ENCODE measurements at regions not wholly inside any gene's neighbourhood (a gene's known extent, or its start where the extent isn't known, plus 50 kb on each side); places are given as distances from the start of the nearest gene placed in this dataset.

- no peaks in the 10 kb centered on the region for H3K27me3 ChIP-seq (ENCODE audit: control insufficient read depth in 1 of 2, insufficient read depth in 2 of 2, low read length in 2 of 2)
Measured at GRCh38 chr13:81987677-81988357, 1646.9 kb upstream of the SPRY2 start.

DNA sequence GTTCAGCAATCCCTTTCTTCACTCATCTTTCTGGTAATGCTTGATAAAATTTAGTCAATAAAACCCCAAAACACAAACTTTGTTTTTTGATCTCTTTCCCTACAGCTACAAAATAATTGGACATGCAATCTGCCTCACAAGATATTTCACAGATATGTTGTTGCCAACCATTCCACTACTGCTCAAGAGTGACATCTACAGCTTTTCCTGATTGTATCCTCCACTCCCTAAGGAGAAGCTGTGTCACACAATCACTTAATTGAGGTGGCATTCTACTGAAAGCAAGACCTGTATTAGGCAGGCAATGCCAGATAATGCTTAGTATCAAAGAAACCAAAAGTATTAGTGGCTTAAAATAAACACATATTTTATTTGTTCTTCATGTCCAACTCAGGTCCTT, 1646.2 kb upstream of the SPRY2 start:
- Histone ChIP-seq H3K9ac (ENCODE audit: low read length) (no peak overlapping the region), H3K4me3 (ENCODE audit: low read depth in 1 of 2, low read length in 2 of 2) (no peak overlapping the region), H3K4me1 (ENCODE audit: insufficient read depth, low read length) (peaks cover 7% of the 10 kb centered on the region), H3K36me3 (ENCODE audit: insufficient read depth, low read length) (no peaks in the 10 kb centered on the region), H3K27me3 (ENCODE audit: control insufficient read depth in 1 of 2, insufficient read depth in 2 of 2, low read length in 2 of 2) (no peaks in the 10 kb centered on the region), H3K27ac (ENCODE audit: low read depth, low read length) (no peak overlapping the region), H3K9me3 (ENCODE audit: low read length) (no peaks in the 10 kb centered on the region)

More at GRCh38 chr13:81987677-81988357, 1646.9 kb upstream of the SPRY2 start:
- Histone ChIP-seq H3K9me3 (ENCODE audit: low read length) (no peaks in the 10 kb centered on the region), H3K4me1 (ENCODE audit: insufficient read depth, low read length) (peaks cover 7% of the 10 kb centered on the region), H3K9ac (ENCODE audit: low read length) (no peak overlapping the region), H3K27ac (ENCODE audit: low read depth, low read length) (no peak overlapping the region), H3K4me3 (ENCODE audit: low read depth in 1 of 2, low read length in 2 of 2) (no peak overlapping the region), H3K36me3 (ENCODE audit: insufficient read depth, low read length) (no peaks in the 10 kb centered on the region)

- Histone ChIP-seq H3K9ac (ENCODE audit: low read length) (no peak overlapping the region), H3K4me1 (ENCODE audit: insufficient read depth, low read length) (peaks cover 7% of the 10 kb centered on the region), H3K27me3 (ENCODE audit: control insufficient read depth in 1 of 2, insufficient read depth in 2 of 2, low read length in 2 of 2) (no peaks in the 10 kb centered on the region), H3K4me3 (ENCODE audit: low read depth in 1 of 2, low read length in 2 of 2) (no peak overlapping the region), H3K9me3 (ENCODE audit: low read length) (no peaks in the 10 kb centered on the region), H3K27ac (ENCODE audit: low read depth, low read length) (no peak overlapping the region), H3K36me3 (ENCODE audit: insufficient read depth, low read length) (no peaks in the 10 kb centered on the region)
Measured at GRCh38 chr13:81986308-81986707, 1645.4 kb upstream of the SPRY2 start.

- H3K27me3 ChIP-seq (ENCODE audit: control insufficient read depth in 1 of 2, insufficient read depth in 2 of 2, low read length in 2 of 2): no peaks in the 10 kb centered on the region
- no peaks in the 10 kb centered on the region for H3K36me3 ChIP-seq (ENCODE audit: insufficient read depth, low read length)
- no peak overlapping the region for H3K9ac ChIP-seq (ENCODE audit: low read length)
Measured at GRCh38 chr13:81957121-81957520, 1616.2 kb upstream of the SPRY2 start.

DNA sequence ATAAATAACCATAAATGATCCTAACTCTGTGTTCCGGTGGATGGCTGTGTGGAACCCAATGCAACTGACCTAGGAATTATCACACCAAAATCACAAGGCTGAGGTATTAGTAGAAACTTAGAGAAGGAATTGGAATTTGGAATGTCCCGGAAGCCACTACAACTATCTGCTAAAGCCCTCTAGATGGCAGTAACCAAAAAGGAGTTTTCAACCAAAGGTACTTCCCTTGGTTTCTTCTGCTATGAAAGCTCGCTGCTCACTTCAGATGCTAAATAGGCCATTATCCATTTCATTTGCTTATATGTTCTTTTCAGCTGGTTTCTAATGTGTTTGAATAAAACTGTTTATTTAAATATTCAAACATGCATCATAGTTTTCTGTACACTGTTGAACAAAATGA, 1589.1 kb upstream of the SPRY2 start:
- no peaks in the 10 kb centered on the region for H3K4me1 ChIP-seq (ENCODE audit: insufficient read depth, low read length)

More at GRCh38 chr13:81957121-81957520, 1616.2 kb upstream of the SPRY2 start:
- Histone ChIP-seq H3K4me1 (ENCODE audit: insufficient read depth, low read length) (no peaks in the 10 kb centered on the region), H3K4me3 (ENCODE audit: low read depth in 1 of 2, low read length in 2 of 2) (no peak overlapping the region), H3K27ac (ENCODE audit: low read depth, low read length) (no peak overlapping the region), H3K9me3 (ENCODE audit: low read length) (no peaks in the 10 kb centered on the region)

GRCh38 chr13:81927347-81927746, 1586.4 kb upstream of the SPRY2 start:
- H3K36me3 ChIP-seq (ENCODE audit: insufficient read depth, low read length): no peaks in the 10 kb centered on the region
- no peak overlapping the region for H3K27ac ChIP-seq (ENCODE audit: low read depth, low read length)
- H3K9me3 ChIP-seq (ENCODE audit: low read length): no peaks in the 10 kb centered on the region
- no peaks in the 10 kb centered on the region for H3K4me1 ChIP-seq (ENCODE audit: insufficient read depth, low read length)
- no peak overlapping the region for H3K4me3 ChIP-seq (ENCODE audit: low read depth in 1 of 2, low read length in 2 of 2)
- H3K9ac ChIP-seq (ENCODE audit: low read length): no peak overlapping the region
- H3K27me3 ChIP-seq (ENCODE audit: control insufficient read depth in 1 of 2, insufficient read depth in 2 of 2, low read length in 2 of 2): no peaks in the 10 kb centered on the region

More for the DNA sequence above, 1589.1 kb upstream of the SPRY2 start:
- Histone ChIP-seq H3K9ac (ENCODE audit: low read length) (no peak overlapping the region), H3K27me3 (ENCODE audit: control insufficient read depth in 1 of 2, insufficient read depth in 2 of 2, low read length in 2 of 2) (no peaks in the 10 kb centered on the region), H3K9me3 (ENCODE audit: low read length) (no peaks in the 10 kb centered on the region), H3K27ac (ENCODE audit: low read depth, low read length) (no peak overlapping the region), H3K4me3 (ENCODE audit: low read depth in 1 of 2, low read length in 2 of 2) (no peak overlapping the region), H3K36me3 (ENCODE audit: insufficient read depth, low read length) (no peaks in the 10 kb centered on the region)

- Histone ChIP-seq H3K9me3 (ENCODE audit: low read length) (no peaks in the 10 kb centered on the region), H3K4me3 (ENCODE audit: low read depth in 1 of 2, low read length in 2 of 2) (no peak overlapping the region), H3K36me3 (ENCODE audit: insufficient read depth, low read length) (no peaks in the 10 kb centered on the region), H3K27me3 (ENCODE audit: control insufficient read depth in 1 of 2, insufficient read depth in 2 of 2, low read length in 2 of 2) (no peaks in the 10 kb centered on the region), H3K9ac (ENCODE audit: low read length) (no peak overlapping the region), H3K27ac (ENCODE audit: low read depth, low read length) (no peak overlapping the region), H3K4me1 (ENCODE audit: insufficient read depth, low read length) (no peaks in the 10 kb centered on the region)
Measured at GRCh38 chr13:81917810-81918209, 1576.9 kb upstream of the SPRY2 start.

DNA sequence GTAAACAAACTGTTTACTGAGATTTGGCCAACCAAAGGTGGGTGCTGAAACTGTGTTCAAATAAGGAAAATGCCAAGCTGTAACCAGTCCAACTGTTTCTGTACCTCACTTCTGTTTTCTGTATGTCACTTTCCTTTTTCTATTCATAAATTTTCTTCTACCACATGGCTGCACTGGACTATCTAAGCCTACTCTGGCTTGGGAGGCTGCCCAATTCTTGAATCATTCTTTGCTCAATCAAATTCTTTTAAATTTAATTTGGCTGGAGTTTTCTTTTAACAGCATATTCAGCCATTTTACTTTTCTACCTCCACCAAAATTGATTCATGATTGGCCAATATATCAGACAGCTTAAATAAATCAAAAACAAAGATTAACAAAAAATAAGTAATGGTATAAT, 1575.5 kb upstream of the SPRY2 start:
- Histone ChIP-seq H3K9ac (ENCODE audit: low read length) (no peak overlapping the region), H3K9me3 (ENCODE audit: low read length) (no peaks in the 10 kb centered on the region), H3K36me3 (ENCODE audit: insufficient read depth, low read length) (no peaks in the 10 kb centered on the region), H3K4me3 (ENCODE audit: low read depth in 1 of 2, low read length in 2 of 2) (no peak overlapping the region), H3K4me1 (ENCODE audit: insufficient read depth, low read length) (no peaks in the 10 kb centered on the region), H3K27me3 (ENCODE audit: control insufficient read depth in 1 of 2, insufficient read depth in 2 of 2, low read length in 2 of 2) (no peaks in the 10 kb centered on the region), H3K27ac (ENCODE audit: low read depth, low read length) (no peak overlapping the region)

DNA sequence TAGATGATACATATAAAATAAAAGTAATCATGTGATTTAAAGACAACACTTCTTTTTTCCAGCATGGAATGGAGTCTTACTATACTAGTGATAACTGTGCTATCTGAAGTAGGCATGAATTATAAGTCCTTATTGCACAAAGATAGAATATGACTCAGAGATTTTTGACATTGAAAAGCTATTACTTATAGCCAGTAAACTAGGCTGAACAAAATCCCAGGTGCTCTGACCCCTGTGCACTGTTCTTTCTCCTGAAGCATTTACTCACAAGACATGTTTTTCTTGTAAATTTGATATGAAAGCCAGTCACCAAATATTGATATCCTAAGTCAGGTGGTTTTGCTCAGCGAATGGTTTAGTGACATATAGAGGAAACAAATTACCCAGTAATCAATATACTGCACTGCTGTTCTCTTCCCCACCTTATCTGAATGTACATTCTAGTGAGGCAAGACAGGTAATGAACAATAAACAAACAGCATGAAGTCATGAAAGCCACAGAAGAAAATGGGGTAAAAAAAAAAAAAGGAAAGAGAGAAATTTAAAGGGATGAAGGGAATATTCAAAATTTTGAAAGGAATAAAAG, 1567.0 kb upstream of the SPRY2 start:
- H3K27ac ChIP-seq (ENCODE audit: low read depth, low read length): no peak overlapping the region
- H3K9ac ChIP-seq (ENCODE audit: low read length): no peak overlapping the region
- no peak overlapping the region for H3K4me3 ChIP-seq (ENCODE audit: low read depth in 1 of 2, low read length in 2 of 2)
- H3K27me3 ChIP-seq (ENCODE audit: control insufficient read depth in 1 of 2, insufficient read depth in 2 of 2, low read length in 2 of 2): no peaks in the 10 kb centered on the region
- H3K4me1 ChIP-seq (ENCODE audit: insufficient read depth, low read length): no peaks in the 10 kb centered on the region
- H3K9me3 ChIP-seq (ENCODE audit: low read length): no peaks in the 10 kb centered on the region
- no peaks in the 10 kb centered on the region for H3K36me3 ChIP-seq (ENCODE audit: insufficient read depth, low read length)

DNA sequence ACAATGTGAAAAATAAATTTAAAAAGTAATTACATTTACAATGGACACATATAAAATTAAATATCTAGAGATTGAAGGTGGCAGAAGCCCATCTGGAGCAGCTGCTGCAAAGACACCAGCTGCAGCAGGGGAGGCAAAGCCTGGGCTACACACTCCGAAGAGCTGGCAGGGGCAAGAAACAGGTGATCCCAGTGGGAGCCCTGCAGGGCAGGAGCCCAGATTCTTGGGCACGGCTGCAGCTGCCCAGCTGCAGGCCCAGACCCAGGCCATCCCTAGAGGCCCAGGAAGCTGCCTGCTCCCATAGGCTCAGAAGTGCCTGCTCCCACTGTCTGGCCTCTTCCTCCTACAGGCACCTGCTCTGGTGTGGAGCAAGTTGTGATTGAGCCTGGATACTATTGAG, 1547.9 kb upstream of the SPRY2 start:
- H3K4me3 ChIP-seq (ENCODE audit: low read depth in 1 of 2, low read length in 2 of 2): no peak overlapping the region

DNA sequence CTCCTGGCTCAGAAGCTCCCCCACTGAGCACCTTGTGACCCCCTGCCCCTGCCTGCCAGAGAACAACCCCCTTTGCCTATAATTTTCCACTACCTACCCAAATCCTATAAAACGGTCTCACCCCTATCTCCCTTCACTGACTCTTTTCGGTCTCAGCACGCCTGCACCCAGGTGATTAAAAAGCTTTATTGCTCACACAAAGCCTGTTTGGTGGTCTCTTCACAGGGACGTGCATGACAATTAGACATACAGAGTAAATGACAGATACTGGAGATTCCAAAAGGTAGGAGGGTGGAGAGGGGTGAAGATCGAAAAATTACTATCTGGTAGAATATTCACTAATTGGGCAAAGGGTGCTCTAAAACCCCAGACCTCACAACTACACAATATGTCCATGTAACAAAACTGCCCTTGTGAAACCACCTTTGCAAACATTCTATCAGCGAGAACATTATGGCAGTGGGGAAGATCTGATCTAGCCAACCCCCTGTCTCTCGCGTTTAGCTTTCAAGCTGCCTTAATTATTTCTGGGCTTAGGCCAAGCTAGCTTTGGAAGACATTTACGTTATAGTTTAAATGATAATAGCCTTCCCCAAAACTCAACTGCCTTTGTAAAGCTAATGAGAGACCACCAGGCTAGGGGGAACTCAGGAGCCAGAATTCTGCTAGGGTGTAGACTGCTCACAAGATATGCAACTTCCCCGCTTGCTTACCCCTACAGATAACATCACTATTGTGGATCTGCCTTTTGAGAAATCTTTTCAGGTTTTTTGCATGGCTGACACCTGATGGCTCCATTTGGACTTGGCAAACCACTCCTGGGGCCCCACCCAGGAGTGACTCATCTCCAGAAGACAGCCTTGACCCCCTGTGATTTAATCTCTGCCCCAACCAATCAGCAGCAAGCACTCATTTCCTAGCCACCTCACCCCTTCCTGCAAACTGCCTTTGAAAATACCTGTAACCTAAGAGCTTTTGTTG, 1534.0 kb upstream of the SPRY2 start:
- H3K27me3 ChIP-seq (ENCODE audit: control insufficient read depth in 1 of 2, insufficient read depth in 2 of 2, low read length in 2 of 2): no peaks in the 10 kb centered on the region

More for the DNA sequence above, 1547.9 kb upstream of the SPRY2 start:
- peaks cover 3% of the 10 kb centered on the region for H3K9me3 ChIP-seq (ENCODE audit: low read length)
- H3K9ac ChIP-seq (ENCODE audit: low read length): no peak overlapping the region
- no peak overlapping the region for H3K27ac ChIP-seq (ENCODE audit: low read depth, low read length)
- no peaks in the 10 kb centered on the region for H3K4me1 ChIP-seq (ENCODE audit: insufficient read depth, low read length)
- H3K27me3 ChIP-seq (ENCODE audit: control insufficient read depth in 1 of 2, insufficient read depth in 2 of 2, low read length in 2 of 2): no peaks in the 10 kb centered on the region
- no peaks in the 10 kb centered on the region for H3K36me3 ChIP-seq (ENCODE audit: insufficient read depth, low read length)

More for the DNA sequence above, 1534.0 kb upstream of the SPRY2 start:
- Histone ChIP-seq H3K4me3 (ENCODE audit: low read depth in 1 of 2, low read length in 2 of 2) (no peak overlapping the region), H3K9ac (ENCODE audit: low read length) (no peak overlapping the region), H3K27ac (ENCODE audit: low read depth, low read length) (no peak overlapping the region), H3K9me3 (ENCODE audit: low read length) (no peaks in the 10 kb centered on the region), H3K36me3 (ENCODE audit: insufficient read depth, low read length) (no peaks in the 10 kb centered on the region), H3K4me1 (ENCODE audit: insufficient read depth, low read length) (no peaks in the 10 kb centered on the region)

Measured in muscle layer of colon (tissue), 2 donors.